ENCODE measurements at regions not wholly inside any gene's neighbourhood (a gene's known extent, or its start where the extent isn't known, plus 50 kb on each side); places are given as distances from the start of the nearest gene placed in this dataset.

DNA sequence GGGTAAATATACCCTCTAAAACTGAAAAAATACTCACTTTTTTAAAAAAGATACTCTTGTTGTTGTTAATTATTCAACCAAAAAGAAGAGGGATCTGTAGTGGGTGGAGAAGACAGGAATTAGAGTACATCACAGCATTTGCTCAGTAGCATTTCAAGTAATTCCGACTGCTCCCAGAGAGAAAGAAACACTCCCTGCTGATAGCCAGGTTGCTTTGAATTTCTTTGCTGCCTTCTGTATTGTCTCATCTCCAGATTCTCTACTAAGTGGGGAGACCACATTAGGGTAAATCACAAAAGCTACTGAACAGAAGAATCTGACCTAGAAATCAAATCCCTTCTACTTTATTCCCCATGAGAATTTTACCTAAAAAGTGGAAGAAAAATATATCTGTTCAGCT lies 661.1 kb downstream of the BRINP3 start:
- no peak for DNase-seq

DNA sequence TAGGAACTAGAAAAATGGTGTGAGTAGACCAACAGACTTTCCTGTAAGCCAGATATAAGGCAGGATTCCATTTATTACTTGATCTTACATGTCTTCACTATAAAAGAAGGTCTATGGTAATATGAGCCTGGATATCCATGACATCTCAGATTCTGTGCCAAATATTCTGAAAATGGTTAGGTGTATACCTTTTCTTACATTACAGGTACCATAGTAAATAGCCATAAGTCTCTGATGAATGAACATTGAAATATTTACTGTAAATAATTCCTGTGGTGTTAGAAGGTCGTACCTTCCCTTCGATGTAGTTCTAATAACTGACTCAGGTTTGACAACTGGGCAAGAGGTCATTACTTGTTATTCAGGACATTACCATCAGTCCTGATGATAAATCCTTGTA lies 657.9 kb downstream of the BRINP3 start:
- DNase-seq = no peak

DNA sequence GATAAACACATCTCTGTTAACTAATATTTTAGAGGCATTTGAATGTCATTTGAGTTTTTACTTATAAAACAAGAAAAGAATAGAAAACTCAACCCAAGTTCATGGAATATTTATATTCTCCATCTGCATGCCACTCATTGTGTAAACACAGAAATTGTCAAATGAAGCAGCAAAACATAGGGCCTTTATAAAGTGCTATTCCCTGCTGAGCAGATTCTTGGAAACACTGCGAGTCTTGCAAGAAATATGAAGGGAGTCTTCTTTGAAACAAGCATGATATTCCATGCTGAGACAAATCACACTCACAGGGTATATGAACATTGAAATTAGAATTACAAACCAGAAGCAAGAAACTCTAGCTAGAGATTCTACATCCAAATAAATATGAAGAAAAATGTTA lies 655.8 kb downstream of the BRINP3 start:
- DNase-seq = no peak

DNA sequence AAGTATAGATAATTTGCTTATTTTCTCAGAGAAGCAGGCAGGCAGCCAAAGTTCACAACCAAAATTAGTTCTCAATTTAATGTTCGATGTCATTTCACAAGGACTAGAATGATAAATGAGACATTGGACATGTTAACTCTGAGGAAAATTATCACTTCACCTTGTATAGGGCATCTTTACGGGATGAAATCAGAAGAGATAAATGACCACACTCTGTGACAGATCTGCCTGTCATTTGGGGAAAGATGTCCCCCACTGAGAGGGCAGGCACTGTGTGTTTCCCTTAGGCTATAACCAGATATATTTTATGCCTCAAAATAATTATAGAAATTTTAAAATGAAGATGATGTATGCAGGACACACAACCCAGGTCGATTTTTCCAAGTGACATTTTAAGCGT lies 642.9 kb downstream of the BRINP3 start:
- DNase-seq = no peak

DNA sequence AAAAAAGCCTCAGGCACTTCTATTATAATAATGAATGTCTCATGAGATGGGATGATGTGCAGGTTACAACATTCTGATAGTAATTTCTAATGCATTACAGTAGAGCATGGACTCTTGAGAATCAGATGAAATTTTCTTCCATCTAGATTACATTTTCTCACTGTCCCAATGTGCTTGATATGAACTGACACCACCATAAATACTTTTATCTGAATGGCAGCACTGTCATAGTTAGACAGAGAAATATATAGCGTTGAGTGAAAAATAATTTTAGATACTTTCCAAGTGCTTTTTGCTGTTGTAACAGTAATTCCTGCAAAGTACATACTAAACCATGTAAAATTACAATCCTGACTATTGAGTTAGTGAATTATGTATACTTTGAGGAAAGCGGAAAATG lies 630.1 kb downstream of the BRINP3 start:
- no peak for DNase-seq

DNA sequence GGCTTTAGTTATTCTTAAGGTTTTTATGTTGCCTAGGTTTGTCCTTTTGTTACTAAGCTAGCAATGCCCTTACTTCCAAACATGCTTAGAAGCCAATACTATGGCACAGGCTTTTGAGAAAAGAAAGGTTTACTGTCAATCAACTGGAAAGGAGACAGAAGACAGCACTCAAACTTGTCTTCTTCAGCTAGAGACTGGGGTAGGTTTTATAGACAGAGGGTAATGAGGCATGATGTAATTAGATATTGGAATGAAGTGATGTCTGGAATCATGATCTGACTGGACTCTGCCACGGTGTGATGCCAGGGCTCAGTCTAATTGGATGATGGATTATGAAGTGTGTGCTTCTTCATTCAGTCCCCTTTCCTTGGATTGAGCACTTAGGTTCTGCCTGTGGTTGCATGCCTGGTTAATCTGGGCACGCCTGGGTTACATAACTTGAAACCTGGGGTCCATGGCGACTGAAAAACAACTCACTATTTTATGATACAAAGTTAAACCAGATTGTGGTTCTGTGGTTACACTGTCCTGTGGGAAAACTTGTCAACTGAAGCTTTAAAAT lies 625.8 kb downstream of the BRINP3 start:
- no peak for DNase-seq

DNA sequence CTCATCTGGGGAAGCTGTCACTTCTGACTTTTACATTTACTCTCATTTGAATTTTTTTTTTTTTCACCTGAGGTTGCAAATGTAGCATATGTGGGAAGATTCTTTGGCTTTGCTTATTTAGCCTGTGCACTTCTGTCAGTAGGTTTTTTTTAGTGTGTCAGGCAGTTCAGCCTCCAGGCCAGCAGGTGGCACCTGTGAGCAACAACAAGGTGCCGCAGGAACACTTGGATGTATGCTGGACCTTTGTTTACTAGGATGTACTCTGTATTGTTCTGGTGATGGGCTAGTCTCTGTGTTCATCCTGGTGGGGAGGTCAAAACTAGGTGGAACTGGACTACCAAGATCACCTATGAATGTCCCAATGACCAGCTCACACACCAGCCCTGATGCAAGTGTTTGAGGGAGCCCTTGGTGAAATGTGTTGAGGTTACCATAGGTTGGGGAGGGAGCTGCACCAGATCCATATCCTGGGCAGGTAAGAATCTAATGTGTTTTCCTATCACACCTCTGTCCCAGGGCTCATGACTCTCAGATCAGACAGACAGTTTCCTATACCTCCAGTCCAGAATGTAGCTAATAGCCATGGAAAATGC lies 618.2 kb downstream of the BRINP3 start:
- peak; percentile 7 to 9 for DNase-seq

DNA sequence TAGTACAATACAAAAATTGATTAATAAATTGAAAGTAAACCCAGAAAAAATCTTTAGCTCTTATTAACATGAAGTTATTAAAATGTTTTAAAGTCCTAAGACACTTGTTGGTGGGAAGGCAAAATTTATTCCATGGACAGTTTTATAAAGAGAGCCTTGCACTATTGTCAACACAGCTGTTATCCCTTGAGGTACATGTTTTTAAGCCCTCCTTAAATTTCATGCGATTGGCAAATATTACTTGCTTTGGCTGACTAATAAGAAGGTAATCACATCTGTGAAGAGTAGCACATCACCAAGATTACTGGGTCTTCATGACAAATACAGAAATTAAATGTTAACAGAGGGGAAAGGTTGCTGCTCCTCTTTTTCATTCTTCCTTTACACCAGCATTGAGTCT lies 611.1 kb downstream of the BRINP3 start:
- no peak for DNase-seq

DNA sequence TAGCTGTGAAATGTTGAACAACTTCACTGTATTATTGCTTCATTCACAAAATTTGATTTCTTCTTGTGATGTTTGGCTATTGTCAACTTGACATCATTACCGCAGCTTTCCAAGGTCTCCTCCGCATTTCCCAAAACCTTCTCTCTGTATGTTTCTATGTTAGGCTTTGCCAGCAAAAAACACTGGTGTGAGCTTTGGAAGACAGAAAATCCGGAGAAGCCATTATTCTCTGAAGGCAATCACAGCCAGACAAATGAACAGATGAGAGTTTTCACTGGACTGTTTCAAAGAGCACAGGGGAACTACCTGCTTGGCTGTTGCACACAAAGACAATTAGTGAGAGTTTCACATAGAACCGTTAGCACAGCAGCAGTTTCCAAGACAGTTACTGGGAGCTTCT lies 609.6 kb downstream of the BRINP3 start:
- DNase-seq = no peak

DNA sequence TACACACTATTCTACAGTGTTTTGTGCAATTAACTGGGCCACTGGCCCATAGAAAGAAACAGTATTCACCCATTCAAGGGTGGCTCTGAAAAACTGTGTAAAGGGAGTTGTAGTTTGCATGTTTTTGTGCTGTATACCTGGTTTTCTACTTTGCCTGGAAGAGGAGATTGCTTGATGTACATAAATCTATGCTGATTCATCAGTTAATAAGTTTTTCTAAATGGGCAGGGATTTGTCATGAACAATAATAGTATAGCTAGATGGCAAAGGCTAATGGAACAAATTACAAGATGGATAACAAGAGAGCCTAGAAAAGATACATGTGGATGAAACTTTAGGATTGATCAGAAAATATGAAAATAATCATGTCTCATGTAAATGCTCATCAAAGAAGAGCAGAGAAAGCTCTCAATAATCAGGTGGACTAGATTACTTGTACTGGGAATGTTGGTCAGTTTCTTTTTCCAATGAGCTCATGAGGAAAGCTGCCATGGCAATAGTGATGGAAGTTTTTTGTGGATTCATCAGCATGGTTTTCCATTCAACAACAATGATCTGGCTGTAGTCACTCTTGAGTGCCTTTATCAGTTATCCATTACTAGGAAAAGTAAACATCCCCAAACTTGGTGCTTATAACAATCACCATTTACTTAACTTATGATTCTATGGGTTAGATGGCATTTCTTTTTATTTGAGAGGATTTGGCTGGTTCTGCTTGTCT lies 602.8 kb downstream of the BRINP3 start:
- DNase-seq = no peak

DNA sequence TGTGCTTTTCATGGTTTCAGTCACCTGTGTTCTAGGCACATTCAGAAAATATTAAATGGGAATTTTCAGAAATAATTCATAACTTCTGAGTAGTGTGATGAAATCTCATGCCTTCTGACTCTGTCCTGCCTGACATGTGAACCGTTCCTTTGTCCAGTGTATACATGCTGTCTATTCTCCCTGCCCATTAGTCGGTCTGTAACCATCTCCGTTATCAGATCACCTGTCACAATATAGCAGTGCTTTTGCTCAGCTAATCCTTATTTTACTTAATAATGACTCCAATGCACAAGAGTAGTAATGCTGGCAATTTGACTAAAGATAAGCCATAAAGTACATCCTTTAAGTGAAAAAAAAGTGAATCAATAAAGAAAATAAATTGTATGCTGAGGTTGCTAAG lies 597.5 kb downstream of the BRINP3 start:
- no peak for DNase-seq

DNA sequence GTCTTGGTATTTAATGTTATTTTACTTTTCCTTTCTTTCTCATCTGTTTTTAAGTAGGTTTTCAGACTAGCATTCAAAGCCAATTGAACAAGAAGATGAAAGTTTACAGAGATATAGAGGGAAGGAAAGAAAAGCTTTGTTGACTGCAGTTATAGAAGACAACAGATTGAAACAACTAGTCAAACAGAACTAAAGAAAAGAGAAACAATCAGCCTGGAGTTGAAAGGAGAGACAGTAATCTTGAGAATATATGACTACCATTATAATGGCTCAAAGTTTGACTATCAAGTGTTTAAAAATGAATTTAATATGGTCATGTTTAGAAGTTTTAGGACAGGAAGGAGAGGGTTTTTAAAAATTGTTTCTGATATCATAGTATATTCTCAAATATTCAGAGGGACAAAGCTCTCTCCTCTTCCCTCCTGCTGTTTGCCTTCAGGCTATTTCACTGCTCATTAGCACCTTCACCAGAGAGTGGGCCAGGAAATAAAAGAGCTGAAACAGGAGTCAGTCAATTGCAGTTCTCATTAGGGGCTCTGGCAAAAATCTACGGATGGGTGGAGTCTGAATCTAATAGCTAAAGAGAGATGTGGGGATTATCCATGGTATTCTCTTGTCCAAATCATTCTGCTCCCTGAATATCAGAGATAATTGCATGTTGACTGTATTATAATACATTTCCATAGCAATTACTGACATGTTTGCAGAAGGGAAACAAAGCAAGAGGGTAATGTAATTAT lies 577.8 kb downstream of the BRINP3 start:
- no peak for DNase-seq

DNA sequence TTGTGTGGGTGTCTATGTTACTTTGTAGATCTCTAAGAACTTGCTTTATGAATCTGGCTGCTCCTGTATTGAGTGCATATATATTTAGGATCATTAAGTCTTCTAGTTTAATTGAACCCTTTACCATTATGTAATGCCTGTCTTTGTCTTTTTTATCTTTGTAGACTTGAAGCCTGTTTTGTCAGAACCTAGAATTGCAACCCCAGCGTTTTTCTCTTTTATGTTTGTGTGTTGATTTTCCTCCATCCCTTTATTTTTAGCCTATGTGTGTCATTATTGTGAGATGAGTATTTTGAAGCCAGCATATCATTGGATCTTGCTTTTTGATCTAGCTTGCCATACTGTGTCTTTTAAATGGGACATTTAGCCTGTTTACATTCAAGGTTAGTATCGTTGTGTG lies 573.2 kb downstream of the BRINP3 start:
- DNase-seq = no peak

DNA sequence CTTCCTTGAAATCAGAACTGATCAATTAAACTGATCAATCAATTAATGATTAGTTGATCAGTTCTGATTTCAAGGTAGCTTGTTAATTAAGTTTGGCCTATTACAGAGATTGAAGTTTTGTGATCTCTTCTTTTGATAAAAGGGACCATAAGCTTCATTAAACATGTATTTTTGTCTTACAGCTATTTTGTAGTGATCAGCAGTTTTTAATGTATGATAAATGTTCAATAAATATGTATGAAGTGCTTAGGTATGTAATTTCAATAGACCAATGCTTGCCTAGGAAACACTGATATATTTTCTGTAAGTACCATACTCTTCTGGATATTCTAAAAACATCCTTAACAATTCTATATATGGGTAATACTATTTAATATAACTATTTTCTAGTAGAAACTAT lies 569.6 kb downstream of the BRINP3 start:
- no peak for DNase-seq

DNA sequence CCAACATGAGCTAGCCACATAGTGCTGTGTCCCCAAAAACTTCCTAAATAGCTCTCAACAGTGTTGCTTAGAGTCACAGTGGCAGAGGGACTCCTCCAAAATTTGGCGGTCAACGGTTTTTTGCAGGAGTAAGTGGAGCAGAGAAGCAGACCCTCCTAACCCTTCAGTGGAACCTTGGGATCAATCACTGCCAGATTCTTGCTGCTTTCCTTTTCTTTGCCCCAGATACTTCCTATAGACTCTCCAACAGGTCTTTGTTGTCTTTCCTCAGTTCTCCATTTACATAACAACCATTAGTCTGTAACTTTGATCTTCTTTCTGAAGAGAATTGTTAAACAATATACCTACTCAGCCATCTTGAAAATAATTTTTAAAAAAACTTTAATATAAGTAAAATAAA lies 556.1 kb downstream of the BRINP3 start:
- no peak for DNase-seq

DNA sequence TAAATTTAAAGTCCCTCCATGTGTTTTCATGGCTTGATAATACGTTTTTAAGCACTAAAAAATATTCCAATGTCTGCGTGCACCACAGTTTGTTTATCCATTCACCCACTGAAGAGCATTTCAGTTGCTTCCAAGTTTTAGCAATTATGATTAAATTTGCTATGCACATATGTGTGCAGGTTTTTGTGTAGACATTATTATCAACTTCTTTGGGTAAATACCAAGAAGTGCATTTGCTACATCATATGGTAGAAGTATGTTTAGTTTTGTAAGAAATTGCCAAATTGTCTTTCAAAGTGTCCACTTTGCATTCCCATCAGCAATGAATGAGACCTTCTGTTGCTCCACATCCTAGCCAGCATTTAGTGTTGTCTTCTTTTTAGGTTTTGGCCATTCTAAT lies 550.0 kb downstream of the BRINP3 start:
- no peak for DNase-seq

DNA sequence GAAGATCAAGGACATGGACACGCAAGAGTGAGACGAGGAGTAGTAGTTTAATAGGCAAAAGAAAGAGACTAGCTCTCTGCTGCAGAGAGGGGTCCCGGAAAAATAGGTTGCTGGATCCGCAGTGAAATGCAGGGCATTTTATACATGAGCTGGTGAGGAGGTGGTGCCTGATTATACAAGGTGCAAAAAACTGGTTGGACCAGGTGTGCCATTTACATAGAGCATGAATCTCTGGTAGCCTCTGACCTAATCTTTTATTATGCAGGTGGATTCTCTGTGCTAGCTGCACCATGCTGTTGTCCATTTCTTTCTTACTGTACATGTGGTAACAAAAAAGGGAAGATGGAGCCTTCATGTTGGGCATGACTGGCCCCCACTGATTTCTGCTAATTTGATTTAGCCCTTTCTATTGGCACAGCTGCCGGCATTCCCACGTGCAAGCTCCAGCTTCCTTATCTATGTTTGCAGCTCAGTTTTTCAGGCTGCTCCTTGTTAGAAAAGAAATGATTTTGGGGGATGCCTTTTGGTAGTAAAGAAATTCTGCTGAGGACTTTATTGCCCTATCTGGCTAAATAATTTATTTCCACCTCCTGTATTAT lies 548.1 kb downstream of the BRINP3 start:
- DNase-seq = no peak

DNA sequence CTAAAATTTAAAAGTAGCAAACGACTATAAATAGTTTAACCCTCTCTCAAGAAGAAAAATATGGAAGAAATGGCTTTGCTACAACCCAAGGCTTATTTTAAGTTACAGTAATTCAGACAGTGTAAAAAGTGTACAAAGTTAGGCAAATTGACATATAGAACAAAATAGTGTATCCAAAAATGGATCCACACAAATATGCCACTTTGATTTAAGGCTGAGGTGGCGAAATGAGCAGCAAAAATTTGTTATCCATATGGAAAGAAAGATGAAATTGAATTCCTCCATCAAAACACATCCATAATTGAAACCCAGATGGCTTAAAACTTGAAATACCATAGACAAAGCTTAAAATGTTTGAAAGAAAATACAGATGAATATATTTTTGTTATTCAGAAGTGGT lies 540.8 kb downstream of the BRINP3 start:
- DNase-seq = no peak

DNA sequence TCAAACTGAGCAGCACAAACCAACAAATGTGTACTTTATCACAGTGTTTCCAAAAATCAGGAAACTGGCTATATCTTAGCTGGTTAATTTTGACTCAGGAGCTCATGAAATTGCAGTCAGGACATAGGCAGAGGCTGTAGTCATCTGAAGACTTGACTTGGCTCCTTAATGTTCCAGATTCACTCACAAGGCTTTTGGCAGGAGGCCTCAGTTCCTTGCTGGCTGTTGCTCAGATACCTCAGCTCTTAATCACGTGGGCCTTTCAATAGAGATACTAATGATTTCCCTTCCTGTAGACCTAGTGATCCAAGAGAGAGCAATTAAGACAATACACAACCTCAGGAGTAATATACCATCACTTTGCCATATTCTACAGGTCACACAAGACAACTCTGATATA lies 537.7 kb downstream of the BRINP3 start:
- no peak for DNase-seq

DNA sequence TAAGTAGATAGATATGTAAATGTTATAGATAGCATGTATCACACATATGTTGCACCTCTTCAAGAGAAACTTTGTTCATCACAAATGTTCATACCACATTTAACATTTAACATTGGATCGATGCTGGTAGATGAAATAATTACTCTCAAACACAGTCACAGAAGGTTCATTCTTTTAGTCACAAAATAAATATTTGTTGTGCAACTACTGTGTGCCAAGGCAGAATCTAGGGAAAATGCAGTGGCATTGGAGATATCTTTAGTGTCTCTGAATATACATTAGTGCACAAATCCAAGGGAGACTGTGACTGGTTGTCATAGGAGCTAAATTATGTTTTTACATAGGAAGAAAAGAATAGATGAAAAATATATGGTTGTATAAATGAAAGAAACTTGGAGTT lies 535.7 kb downstream of the BRINP3 start:
- no peak for DNase-seq

DNA sequence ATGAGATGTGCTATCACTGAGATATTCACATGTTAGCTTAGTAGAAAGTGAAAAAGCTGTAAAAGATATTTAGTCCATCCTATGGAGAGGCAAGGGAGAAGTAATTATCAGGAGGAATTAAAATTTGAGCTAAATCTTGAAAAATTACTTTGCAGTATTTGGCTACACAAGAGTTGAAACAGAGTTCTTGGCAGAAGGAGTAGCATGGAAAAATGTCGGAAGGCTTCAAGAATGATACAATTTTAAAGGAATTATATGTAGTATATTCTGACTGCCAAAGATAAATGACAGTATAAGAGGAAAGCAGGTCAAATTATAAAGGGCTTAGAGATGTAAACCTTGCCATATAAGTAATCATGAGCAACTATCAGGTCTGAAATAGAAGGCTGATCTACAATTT lies 518.9 kb downstream of the BRINP3 start:
- DNase-seq = no peak

DNA sequence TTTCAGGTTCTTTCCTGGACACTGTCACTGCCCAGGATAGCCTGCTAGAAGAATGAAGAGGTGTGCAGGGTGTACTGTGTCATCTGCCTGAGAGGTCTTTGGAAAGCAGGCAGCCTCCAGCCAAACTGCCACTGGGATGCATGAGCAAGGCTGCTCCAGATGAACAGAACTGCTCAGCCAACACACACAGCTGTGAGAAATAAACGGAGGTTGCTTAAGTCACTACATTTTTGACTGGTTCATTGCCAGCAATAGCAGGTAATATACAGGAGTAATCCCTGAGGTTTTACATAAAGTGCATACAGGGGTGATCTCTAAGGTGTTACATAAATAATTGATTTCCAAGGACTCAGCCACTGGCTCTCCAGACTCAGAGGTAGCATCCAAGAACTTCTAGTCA lies 516.9 kb downstream of the BRINP3 start:
- no peak for DNase-seq

DNA sequence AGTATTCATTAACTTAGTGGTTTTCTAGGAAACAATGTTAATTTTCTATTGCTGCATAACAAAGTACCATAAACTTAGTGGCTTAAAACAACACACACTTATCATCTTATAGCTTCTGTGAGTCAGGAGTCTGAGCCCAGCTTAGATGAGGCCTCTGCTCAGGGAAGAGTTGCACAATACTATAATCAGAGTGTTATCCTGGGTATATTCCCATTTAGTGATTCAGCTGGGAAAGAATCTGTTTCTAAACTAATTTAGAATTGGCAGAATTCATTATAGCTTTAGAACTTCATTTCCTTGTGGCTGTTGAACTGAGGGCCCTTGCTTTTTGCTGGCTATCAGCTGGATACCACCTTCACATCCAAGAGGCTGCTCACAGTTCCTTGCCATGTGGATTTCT lies 515.5 kb downstream of the BRINP3 start:
- DNase-seq = no peak
